Stimulated activated CD4-positive, alpha-beta T cell treated with anti-CD3 and anti-CD28 coated beads, Interleukin-12 subunit alpha, Interleukin-12 subunit beta, amount 100 ng/mL, for 4 hours (primary cell): ENCODE measurements at regions not wholly inside any gene's neighbourhood (a gene's known extent, or its start where the extent isn't known, plus 50 kb on each side); places are given as distances from the start of the nearest gene placed in this dataset.
"Not testable (repeated sequence)": the region's sequence is repeated elsewhere in the genome, so short reads cannot be mapped to it uniquely, and the experiment has no call there.

ENCODE experiments used
- DNase-seq: peaks from one replicate; pipeline ENCODE4 v3.0.0-alpha.2; 2020

GRCh38 chr4:154907345-154908045 is 126.4 kb downstream of the RBM46 start:
- not testable (repeated sequence) for DNase-seq

GRCh38 chr4:154908168-154908567 is 127.1 kb downstream of the RBM46 start:
- DNase-seq, result no peak

- DNase-seq, result no peak
Observed at GRCh38 chr4:154911097-154911496, 130.0 kb downstream of the RBM46 start.

DNA sequence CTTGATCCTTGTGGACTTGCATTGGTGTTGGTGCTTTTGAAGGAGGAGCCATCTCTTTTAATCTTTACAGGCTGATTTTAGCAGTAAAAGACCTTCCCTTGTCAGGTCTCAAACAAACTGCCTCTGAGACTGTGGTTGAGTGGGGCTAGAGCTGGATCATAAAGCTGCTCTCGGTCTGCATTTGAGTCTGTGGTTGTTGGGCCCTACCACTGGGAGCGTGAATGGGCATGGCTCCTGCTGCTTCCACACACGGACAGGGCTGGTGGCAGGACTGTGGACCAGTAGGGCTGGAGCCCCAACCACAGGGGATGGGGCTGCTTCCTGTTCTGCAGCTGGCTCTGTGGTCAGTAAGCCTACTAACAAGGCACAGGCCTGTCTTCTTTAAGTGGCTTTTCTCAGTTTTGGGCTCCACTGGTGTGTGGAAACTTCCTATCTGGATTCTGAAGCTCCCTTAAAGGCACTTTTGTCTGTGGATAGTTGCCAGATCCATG is 130.6 kb downstream of the RBM46 start:
- DNase-seq, result no peak

DNA sequence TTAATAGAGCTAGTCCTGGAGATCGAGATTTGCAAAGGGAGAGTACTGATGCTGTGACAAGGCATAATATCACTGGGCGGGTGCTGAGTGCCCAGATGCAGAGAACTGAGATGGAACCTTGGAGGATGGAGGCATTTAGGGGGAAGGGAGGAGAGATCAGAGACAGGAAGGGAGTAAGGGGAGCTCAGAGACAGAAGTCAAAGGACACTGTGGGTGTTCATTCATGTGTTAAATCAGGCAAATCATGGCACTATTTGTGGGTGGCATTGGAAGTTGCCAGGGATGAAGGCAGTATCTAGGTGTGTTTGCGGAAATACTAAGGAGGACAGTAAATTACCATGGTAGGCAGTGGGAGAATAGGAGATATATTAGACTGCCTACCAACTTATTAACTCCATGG is 135.0 kb downstream of the RBM46 start:
- no peak for DNase-seq

- no peak for DNase-seq
Observed at GRCh38 chr4:154927126-154927680, 146.1 kb downstream of the RBM46 start.

DNA sequence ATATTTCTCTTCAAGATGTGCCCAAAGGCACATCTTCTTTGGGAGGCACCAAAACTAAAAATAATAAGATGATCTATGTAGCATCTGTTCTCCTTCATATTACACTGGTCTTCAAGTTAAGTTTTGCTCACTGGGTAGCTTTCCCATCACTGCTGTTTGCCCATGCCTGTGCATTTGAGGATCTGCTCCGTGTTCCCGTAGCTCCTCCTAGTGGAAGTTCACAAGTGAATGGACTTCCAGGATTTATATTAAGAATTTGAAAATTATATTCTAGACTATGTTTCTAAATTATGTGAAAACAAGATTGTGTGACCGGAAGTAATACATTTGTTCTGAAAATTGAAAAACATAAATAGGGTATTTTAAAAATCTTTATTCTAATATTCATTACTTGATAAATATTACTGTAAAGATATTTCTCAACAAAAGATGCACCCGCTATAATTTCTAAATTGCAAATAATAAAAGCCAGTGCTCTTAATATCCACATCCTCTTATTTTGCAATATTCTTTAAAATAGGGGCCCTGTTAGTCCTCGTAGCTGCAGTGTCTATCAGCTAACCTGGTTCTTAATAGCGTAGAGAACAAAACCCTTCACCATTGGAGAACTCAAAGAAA is 147.7 kb downstream of the RBM46 start:
- no peak for DNase-seq

GRCh38 chr4:154936873-154937272 is 155.8 kb downstream of the RBM46 start:
- no peak for DNase-seq

GRCh38 chr4:154939851-154940250 is 158.8 kb downstream of the RBM46 start:
- DNase-seq, result no peak

GRCh38 chr4:154942176-154942575 is 161.1 kb downstream of the RBM46 start:
- no peak for DNase-seq

DNA sequence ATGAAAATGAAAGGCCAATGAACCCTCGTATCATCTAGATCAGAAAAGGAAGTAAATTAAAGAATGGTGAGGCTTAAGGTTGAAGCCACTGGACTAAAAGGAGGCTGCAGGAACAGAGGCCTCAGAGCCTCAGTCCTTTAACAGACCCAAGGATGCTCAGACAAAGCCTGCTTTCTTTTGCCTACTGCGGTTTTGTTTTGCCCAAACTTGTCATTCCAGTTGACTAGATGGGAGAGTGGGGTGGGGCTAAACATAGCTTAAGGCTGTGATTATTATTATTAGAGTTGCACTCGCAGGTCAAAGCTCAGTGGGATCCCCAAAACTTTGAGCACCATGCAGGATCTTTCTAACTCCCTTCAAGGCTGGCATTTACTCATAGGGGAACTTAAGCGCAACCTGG is 163.9 kb downstream of the RBM46 start:
- DNase-seq, result no peak

GRCh38 chr4:154946113-154946512 is 165.0 kb downstream of the RBM46 start:
- no peak for DNase-seq

GRCh38 chr4:154953691-154954090 is 172.6 kb downstream of the RBM46 start:
- no peak for DNase-seq

GRCh38 chr4:154954117-154954516 is 173.0 kb downstream of the RBM46 start:
- DNase-seq, result no peak

DNA sequence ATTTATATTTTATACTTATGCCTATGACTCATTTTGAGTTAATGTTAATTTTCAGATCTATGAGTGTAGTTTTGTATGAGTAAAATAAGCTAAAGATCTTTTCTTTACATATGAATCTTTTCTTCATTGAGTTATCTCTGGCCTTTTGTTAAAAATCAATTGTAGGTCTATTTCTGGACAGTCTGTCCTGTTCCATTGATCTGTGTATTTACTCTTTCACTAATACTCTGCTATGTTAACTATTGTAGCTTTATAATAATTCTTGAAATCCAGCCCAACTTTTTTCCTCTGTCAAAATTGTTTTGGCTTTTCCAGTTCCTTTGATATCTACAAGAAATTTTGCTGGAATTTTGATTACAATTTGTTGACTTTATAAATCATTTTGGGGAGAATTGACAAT is 177.0 kb downstream of the RBM46 start:
- no peak for DNase-seq

- no peak for DNase-seq
Observed at GRCh38 chr4:154958621-154959358, 177.7 kb downstream of the RBM46 start.

DNA sequence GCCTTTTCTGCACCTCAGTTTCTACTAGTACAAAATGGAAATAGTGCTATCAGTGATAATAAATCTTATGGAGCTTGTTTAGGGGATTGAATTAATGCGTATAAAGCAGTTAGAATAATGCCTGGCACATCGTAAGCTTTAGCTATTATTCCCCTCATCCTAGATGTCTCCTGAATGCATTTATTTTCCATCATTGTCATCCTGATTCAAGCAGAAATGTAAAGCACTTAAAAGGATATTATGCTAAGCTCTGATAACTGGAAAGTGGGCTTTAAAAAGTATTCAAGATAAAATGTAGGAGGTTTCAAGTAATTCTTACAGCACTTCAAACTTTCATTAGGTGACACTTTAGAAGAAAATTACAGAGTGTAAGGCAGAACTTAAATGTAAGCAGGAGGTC is 178.7 kb downstream of the RBM46 start:
- DNase-seq, result no peak

GRCh38 chr4:154960476-154960875 is 179.4 kb downstream of the RBM46 start:
- no peak for DNase-seq

DNA sequence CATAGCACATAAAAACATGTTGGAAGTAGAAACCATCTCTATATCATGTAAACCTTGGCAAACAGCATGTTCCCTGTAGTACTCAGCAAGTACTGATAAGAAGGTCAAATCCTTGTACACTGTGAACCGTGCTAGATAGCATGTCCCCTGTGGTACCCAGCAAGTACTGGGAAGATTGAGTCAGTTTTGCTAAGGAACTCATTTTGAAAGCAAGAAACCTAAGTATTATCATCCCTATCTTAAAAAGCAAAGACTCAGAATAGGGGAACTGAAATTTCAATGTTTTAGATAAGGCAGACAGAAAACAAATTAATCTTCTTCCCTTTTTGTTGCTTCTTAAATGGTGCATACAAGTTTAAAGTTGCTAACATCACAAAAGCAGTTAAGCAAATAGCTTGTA is 180.2 kb downstream of the RBM46 start:
- no peak for DNase-seq

GRCh38 chr4:154973244-154974035 is 192.4 kb downstream of the RBM46 start:
- DNase-seq, result no peak

- DNase-seq, result no peak
Observed at GRCh38 chr4:154977228-154977627, 196.2 kb downstream of the RBM46 start.

DNA sequence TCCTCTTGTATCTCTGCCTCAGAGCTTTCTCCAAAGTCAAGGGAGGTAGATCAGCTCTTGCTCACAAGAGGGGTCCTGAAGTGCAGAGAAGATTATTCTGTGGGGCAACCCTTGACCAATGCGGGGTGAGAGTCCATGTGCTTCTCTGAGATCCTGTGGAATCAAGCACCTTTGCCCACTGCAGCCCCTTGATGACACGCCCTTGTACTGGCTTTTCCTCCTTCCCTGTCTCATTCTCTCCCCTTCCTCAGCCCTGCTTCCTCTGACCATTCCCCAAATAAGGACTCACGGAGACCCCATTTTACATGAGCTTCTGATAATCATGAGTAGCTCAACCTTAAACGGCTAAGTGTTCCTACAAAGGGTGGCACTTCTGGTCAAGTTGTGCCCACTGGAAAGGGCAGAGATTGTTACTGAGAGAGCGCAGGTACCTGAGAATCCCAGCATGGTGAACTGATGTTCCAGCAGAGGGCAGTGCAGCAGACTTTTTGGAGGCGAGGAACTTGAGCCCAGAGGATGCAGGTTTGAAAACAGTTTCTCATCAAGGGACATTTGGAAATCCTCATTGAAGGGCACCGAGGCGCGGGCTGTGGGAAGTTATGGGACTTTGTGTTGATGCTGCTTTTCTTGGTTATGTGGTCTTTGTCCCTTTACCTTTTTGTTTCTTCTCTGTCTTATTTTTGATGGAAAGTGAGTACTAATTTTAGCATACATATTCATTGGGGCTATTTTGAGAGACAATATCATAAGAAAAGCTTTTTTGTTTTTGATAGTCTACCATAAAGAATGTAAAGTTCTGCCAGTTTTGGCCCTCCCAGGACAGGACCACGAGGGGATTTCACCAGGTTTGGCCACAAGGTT is 201.3 kb downstream of the RBM46 start:
- DNase-seq, result peak; percentile 8
